ENCODE measurements at regions not wholly inside any gene's neighbourhood (a gene's known extent, or its start where the extent isn't known, plus 50 kb on each side); places are given as distances from the start of the nearest gene placed in this dataset.
A peak's percentile ranks its signal among the peaks of the same experiment; 100 is the strongest.

- no peak for DNase-seq (ENCODE audit: low read depth)
- TF ChIP-seq CTCF (conservative IDR thresholded peaks at IDR 0.05; ENCODE audit: low read length), result no peak
- H3K4me3 ChIP-seq (ENCODE audit: low read length), result no peak overlapping the region
Observed at GRCh38 chr7:15041226-15041625, 138.7 kb upstream of the DGKB start.

- TF ChIP-seq CTCF (conservative IDR thresholded peaks at IDR 0.05; ENCODE audit: low read length), result no peak
- no peak for DNase-seq (ENCODE audit: low read depth)
- H3K4me3 ChIP-seq (ENCODE audit: low read length), result no peak overlapping the region
Observed at GRCh38 chr7:15035814-15036213, 133.3 kb upstream of the DGKB start.

- no peak overlapping the region for H3K4me3 ChIP-seq (ENCODE audit: low read length)
- DNase-seq (ENCODE audit: low read depth), result no peak
- no peak for TF ChIP-seq CTCF (conservative IDR thresholded peaks at IDR 0.05; ENCODE audit: low read length)
Observed at GRCh38 chr7:15033039-15033438, 130.5 kb upstream of the DGKB start.

- TF ChIP-seq CTCF (conservative IDR thresholded peaks at IDR 0.05; ENCODE audit: low read length), result no peak
- no peak overlapping the region for H3K4me3 ChIP-seq (ENCODE audit: low read length)
- no peak for DNase-seq (ENCODE audit: low read depth)
Observed at GRCh38 chr7:15018981-15019380, 116.4 kb upstream of the DGKB start.

GRCh38 chr7:15016766-15017165, 114.2 kb upstream of the DGKB start:
- no peak overlapping the region for H3K4me3 ChIP-seq (ENCODE audit: low read length)
- DNase-seq (ENCODE audit: low read depth), result no peak
- no peak for TF ChIP-seq CTCF (conservative IDR thresholded peaks at IDR 0.05; ENCODE audit: low read length)

- no peak for DNase-seq (ENCODE audit: low read depth)
- H3K4me3 ChIP-seq (ENCODE audit: low read length), result no peak overlapping the region
- TF ChIP-seq CTCF (conservative IDR thresholded peaks at IDR 0.05; ENCODE audit: low read length), result no peak
Observed at GRCh38 chr7:15016315-15016667, 113.7 kb upstream of the DGKB start.

- no peak overlapping the region for H3K4me3 ChIP-seq (ENCODE audit: low read length)
- peak; percentile 66 for DNase-seq (ENCODE audit: low read depth)
- peak; percentile 70 for TF ChIP-seq CTCF (conservative IDR thresholded peaks at IDR 0.05; ENCODE audit: low read length)
Observed at GRCh38 chr7:15015545-15016314, 113.2 kb upstream of the DGKB start.
